ACC112 (cell line): ENCODE measurements at regions not wholly inside any gene's neighbourhood (a gene's known extent, or its start where the extent isn't known, plus 50 kb on each side); places are given as distances from the start of the nearest gene placed in this dataset.

Experiments used
- H2AFZ ChIP-seq: fragments of 200-600 bp; sonication (generic); one replicate; pipeline ENCODE4 v1.6.0; 2017; ENCODE audit warnings: antibody characterized with exemption, low read length; ENCODE audit not compliant: unreplicated experiment
- H3K27ac ChIP-seq: fragments of 200-600 bp; sonication (generic); 2 replicates; pipeline ENCODE4 v1.5.1; 2014; ENCODE audit warnings: low read depth, mild to moderate bottlenecking, antibody characterized with exemption, low read length, moderate library complexity
- H3K27me3 ChIP-seq: fragments of 200-600 bp; sonication (generic); 2 replicates; pipeline ENCODE4 v1.6.1; 2014; ENCODE audit warnings: mild to moderate bottlenecking, antibody characterized with exemption, low read length, moderate library complexity, mixed read lengths; ENCODE audit not compliant: insufficient read depth
- H3K36me3 ChIP-seq: fragments of 200-600 bp; sonication (generic); 2 replicates; pipeline ENCODE4 v1.6.1; 2016; ENCODE audit warnings: mild to moderate bottlenecking, antibody characterized with exemption, low read length, moderate library complexity, mixed read lengths; ENCODE audit not compliant: insufficient read depth
- H3K4me1 ChIP-seq: fragments of 200-600 bp; sonication (generic); one replicate; pipeline ENCODE4 v1.6.1; 2016; ENCODE audit warnings: low read length, mixed read lengths; ENCODE audit not compliant: insufficient read depth, unreplicated experiment, control insufficient read depth
- H3K4me3 ChIP-seq: fragments of 200-600 bp; sonication (generic); 2 replicates; pipeline ENCODE4 v1.5.1; 2014; ENCODE audit warnings: mild to moderate bottlenecking, low read depth, low read length
- H3K79me2 ChIP-seq: fragments of 200-600 bp; sonication (generic); one replicate; pipeline ENCODE4 v1.6.0; 2016; ENCODE audit warnings: low read length; ENCODE audit not compliant: control insufficient read depth, unreplicated experiment, insufficient read depth

- H3K36me3 ChIP-seq = no peaks in the 10 kb centered on the region
- H3K27me3 ChIP-seq = no peaks in the 10 kb centered on the region
- no peaks in the 10 kb centered on the region for H3K79me2 ChIP-seq
- no peak overlapping the region for H3K4me3 ChIP-seq
- H2AFZ ChIP-seq = no peak overlapping the region
- no peaks in the 10 kb centered on the region for H3K4me1 ChIP-seq
- no peak overlapping the region for H3K27ac ChIP-seq
These were observed 785.9 kb upstream of the TSPY4 start for GRCh38 chrY:8551323-8551722.

- Histone ChIP-seq H3K36me3 (no peaks in the 10 kb centered on the region), H2AFZ (no peak overlapping the region), H3K4me3 (no peak overlapping the region), H3K27ac (no peak overlapping the region), H3K27me3 (no peaks in the 10 kb centered on the region), H3K4me1 (no peaks in the 10 kb centered on the region), H3K79me2 (no peaks in the 10 kb centered on the region)
These were observed 785.0 kb upstream of the TSPY4 start for GRCh38 chrY:8552168-8552805.

GRCh38 chrY:8553614-8554013 is 783.6 kb upstream of the TSPY4 start:
- Histone ChIP-seq H3K4me3 (no peak overlapping the region), H3K36me3 (no peaks in the 10 kb centered on the region), H3K4me1 (no peaks in the 10 kb centered on the region), H3K27me3 (no peaks in the 10 kb centered on the region), H3K27ac (no peak overlapping the region), H2AFZ (no peak overlapping the region), H3K79me2 (no peaks in the 10 kb centered on the region)

DNA sequence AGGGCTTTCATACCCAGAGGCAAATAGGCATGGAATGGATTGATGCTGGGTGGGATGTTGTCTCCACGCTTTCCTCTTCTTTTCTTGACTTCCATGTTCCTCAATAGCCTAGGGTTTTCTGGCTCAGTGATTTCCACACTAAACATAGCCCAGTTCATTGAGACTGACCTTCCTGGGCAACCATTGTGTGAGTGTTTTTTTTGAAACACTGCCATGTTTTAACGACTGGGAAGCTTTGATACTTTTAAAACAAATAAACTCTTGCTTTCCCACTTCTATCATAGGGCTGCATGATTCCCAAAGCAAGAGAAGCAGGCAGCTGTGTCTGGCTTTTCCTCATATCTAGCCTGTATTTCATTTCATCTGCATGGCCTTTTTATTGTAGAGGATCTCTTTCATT is 775.9 kb upstream of the TSPY4 start:
- no peaks in the 10 kb centered on the region for H3K79me2 ChIP-seq
- no peak overlapping the region for H2AFZ ChIP-seq
- H3K4me1 ChIP-seq = no peaks in the 10 kb centered on the region
- no peak overlapping the region for H3K4me3 ChIP-seq
- H3K27me3 ChIP-seq = no peaks in the 10 kb centered on the region
- H3K27ac ChIP-seq = no peak overlapping the region
- H3K36me3 ChIP-seq = no peaks in the 10 kb centered on the region

DNA sequence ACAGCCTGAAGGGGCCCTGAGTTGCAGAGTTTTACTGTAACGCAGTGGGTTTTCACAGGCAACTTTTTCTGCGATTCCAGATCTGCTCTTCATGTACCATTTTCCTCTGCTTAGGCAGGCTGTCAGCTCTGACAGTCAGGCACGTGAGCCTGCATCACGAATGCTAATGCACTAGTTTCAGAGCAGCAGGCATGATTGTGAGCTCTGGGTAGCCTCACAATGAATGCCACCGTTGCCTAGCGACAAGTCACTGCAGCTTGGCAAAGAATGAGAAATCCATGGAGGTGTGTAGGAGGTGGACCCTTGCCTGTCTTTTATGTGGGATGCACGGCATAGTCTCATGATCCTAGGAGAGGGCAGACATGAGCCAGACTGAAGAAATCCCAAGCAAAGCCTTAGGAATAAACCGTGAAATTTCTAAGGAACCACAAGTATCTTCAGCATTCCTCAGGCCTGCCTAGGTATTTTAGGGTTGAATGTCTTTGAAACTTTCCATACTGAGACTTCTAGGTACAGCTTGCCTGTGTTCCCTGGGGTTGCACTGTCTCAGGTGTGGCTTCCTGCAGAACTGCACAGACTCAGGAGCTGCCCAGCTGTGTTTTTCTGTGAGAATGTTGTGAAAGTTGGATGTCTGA is 774.7 kb upstream of the TSPY4 start:
- Histone ChIP-seq H3K4me1 (no peaks in the 10 kb centered on the region), H3K27ac (no peak overlapping the region), H3K4me3 (no peak overlapping the region), H3K36me3 (no peaks in the 10 kb centered on the region), H3K27me3 (no peaks in the 10 kb centered on the region), H3K79me2 (no peaks in the 10 kb centered on the region), H2AFZ (no peak overlapping the region)

- Histone ChIP-seq H3K36me3 (no peaks in the 10 kb centered on the region), H3K4me3 (no peak overlapping the region), H3K27me3 (no peaks in the 10 kb centered on the region), H3K4me1 (no peaks in the 10 kb centered on the region), H2AFZ (no peak overlapping the region), H3K27ac (no peak overlapping the region), H3K79me2 (no peaks in the 10 kb centered on the region)
These were observed 772.8 kb upstream of the TSPY4 start for GRCh38 chrY:8564421-8564820.

DNA sequence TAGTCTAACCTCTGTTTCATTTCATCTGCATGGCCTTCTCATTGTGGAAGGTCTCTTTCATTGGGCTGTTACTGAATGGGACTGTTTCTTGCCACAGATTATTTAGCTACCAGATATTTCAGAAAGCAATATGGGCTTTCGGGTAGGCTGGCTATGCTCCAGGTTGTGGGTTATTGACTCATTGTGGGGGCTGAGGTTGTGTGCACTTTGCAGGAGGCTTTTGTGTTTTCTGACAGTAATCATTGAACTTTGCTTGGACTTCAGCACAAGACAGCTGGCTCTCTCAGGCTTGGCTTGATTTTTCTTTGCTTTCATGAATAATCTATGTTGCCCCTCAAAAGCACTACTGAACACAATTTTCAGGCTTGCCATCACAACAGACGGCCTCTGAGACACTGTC is 771.1 kb upstream of the TSPY4 start:
- no peak overlapping the region for H2AFZ ChIP-seq
- H3K36me3 ChIP-seq = no peaks in the 10 kb centered on the region
- no peaks in the 10 kb centered on the region for H3K4me1 ChIP-seq
- no peak overlapping the region for H3K4me3 ChIP-seq
- no peaks in the 10 kb centered on the region for H3K79me2 ChIP-seq
- H3K27ac ChIP-seq = no peak overlapping the region
- H3K27me3 ChIP-seq = no peaks in the 10 kb centered on the region

GRCh38 chrY:8570384-8570783 is 766.9 kb upstream of the TSPY4 start:
- Histone ChIP-seq H3K79me2 (no peaks in the 10 kb centered on the region), H2AFZ (no peak overlapping the region)

GRCh38 chrY:8572916-8573315 is 764.3 kb upstream of the TSPY4 start:
- Histone ChIP-seq H2AFZ (no peak overlapping the region), H3K4me1 (no peaks in the 10 kb centered on the region), H3K79me2 (no peaks in the 10 kb centered on the region), H3K36me3 (no peaks in the 10 kb centered on the region), H3K27me3 (no peaks in the 10 kb centered on the region), H3K4me3 (no peak overlapping the region), H3K27ac (no peak overlapping the region)

More at GRCh38 chrY:8570384-8570783, 766.9 kb upstream of the TSPY4 start:
- Histone ChIP-seq H3K27ac (no peak overlapping the region), H3K4me3 (no peak overlapping the region), H3K36me3 (no peaks in the 10 kb centered on the region), H3K4me1 (no peaks in the 10 kb centered on the region), H3K27me3 (no peaks in the 10 kb centered on the region)

DNA sequence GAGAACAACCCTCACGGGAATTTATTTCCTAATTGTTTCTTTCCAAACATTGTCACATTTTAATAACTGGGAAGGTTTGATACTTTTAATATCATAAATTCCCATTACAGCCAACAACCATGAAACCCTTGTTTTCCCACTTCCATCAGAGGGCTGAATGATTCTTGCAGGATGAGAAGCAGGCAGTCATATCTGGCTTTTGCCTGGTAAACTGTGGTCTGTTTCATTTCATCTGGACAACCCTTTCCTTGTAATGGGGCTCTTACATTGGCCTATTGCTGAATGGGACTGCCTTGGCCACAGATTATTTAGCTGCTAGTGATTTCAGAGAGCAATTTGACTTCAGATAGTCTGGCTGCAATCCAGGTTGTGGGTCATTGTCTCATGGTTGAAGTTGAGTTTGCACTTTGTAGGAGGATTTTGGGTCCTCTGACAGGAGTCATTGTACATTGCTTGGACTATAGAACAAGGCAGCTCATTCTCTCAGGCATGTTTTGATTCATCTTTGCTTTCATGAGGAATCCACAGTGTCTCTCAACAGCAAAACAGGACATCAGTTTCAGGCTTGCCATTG is 754.9 kb upstream of the TSPY4 start:
- Histone ChIP-seq H3K27ac (no peak overlapping the region), H2AFZ (no peak overlapping the region), H3K36me3 (no peaks in the 10 kb centered on the region), H3K79me2 (no peaks in the 10 kb centered on the region), H3K4me3 (no peak overlapping the region), H3K4me1 (no peaks in the 10 kb centered on the region), H3K27me3 (no peaks in the 10 kb centered on the region)

DNA sequence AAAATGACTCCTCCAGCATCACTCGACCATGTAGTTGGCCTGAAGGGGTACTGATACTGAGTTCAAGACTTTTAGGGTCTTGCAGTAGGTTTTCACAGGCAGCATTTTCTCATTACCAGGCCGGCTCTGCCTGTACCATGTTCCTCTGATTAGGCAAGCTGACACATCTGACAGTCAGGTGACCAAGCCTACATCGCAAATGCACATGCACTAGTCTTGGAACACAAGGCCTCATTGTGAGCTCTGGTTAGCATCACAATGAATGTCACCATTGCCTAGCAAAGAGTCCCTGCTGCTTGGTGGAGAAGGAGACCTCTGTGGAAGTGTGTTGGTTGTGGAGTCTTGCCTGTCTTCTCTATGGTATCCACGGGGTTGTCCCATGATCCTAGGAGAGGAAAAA is 754.1 kb upstream of the TSPY4 start:
- Histone ChIP-seq H3K79me2 (no peaks in the 10 kb centered on the region), H3K4me3 (no peak overlapping the region), H3K4me1 (no peaks in the 10 kb centered on the region), H3K27me3 (no peaks in the 10 kb centered on the region), H3K36me3 (no peaks in the 10 kb centered on the region), H2AFZ (no peak overlapping the region), H3K27ac (no peak overlapping the region)
